Smooth muscle cell (in vitro differentiated cells): ENCODE measurements at regions not wholly inside any gene's neighbourhood (a gene's known extent, or its start where the extent isn't known, plus 50 kb on each side); places are given as distances from the start of the nearest gene placed in this dataset.

ENCODE experiments used
- DNase-seq: peaks from one replicate; lab custom pipeline; 2025; ENCODE audit not compliant: unreplicated experiment; lab: John Stamatoyannopoulos, UW
- H2AFZ ChIP-seq: fragments of 200-600 bp; sonication (generic); 2 replicates; pipeline ENCODE4 v1.6.0; 2016; ENCODE audit warnings: antibody characterized with exemption, low read depth, mild to moderate bottlenecking
- H3F3A ChIP-seq: fragments of 200-600 bp; sonication (generic); 2 replicates; pipeline ENCODE4 v1.6.0; 2017; ENCODE audit warnings: antibody characterized with exemption, low read depth
- H3K27ac ChIP-seq: fragments of 200-600 bp; sonication (generic); 2 replicates; pipeline ENCODE4 v1.5.1; 2016; ENCODE audit warnings: low read depth, mild to moderate bottlenecking
- H3K27me3 ChIP-seq: fragments of 200-600 bp; sonication (generic); 2 replicates; pipeline ENCODE4 v1.6.1; 2016; ENCODE audit warnings: low read depth, mild to moderate bottlenecking
- H3K36me3 ChIP-seq: fragments of 200-600 bp; sonication (generic); 2 replicates; pipeline ENCODE4 v1.5.1; 2016; ENCODE audit warnings: low read depth
- H3K4me1 ChIP-seq: fragments of 200-600 bp; sonication (generic); 2 replicates; pipeline ENCODE4 v1.5.1; 2016; ENCODE audit warnings: low read depth
- H3K4me2 ChIP-seq: fragments of 200-600 bp; sonication (generic); 2 replicates; pipeline ENCODE4 v1.6.0; 2016; ENCODE audit warnings: mild to moderate bottlenecking
- H3K4me3 ChIP-seq: fragments of 200-600 bp; sonication (generic); 2 replicates; pipeline ENCODE4 v1.5.1; 2016; ENCODE audit warnings: mild to moderate bottlenecking
- H3K79me2 ChIP-seq: fragments of 200-600 bp; sonication (generic); 2 replicates; pipeline ENCODE4 v1.6.0; 2016; ENCODE audit warnings: low read depth, mild to moderate bottlenecking
- H3K9ac ChIP-seq: fragments of 200-600 bp; sonication (generic); 2 replicates; pipeline ENCODE4 v1.6.0; 2016; ENCODE audit warnings: low read depth
- H3K9me3 ChIP-seq: fragments of 200-600 bp; sonication (generic); replicated peaks from 2 replicates; pipeline ENCODE4 v1.5.1; 2016; ENCODE audit warnings: low read depth
- H4K20me1 ChIP-seq: fragments of 200-600 bp; sonication (generic); 2 replicates; pipeline ENCODE4 v1.6.0; 2016; ENCODE audit warnings: low read depth
- CTCF ChIP-seq: fragments of 200-600 bp; sonication (generic); IDR thresholded peaks from 2 replicates; pipeline ENCODE4 v1.5.1; 2017; ENCODE audit warnings: borderline replicate concordance, mild to moderate bottlenecking, antibody characterized with exemption; ENCODE audit not compliant: insufficient read depth, poor library complexity, severe bottlenecking
- WGBS: methylation state at CpG from one replicate; pipeline ENCODE4 v1.1.7; 2016; ENCODE audit warnings: low lambda C conversion rate; 5-methylcytosine and 5-hydroxymethylcytosine counted together

- no peak overlapping the region for H3K4me2 ChIP-seq
- H3K9ac ChIP-seq = no peak overlapping the region
- no peak overlapping the region for H3K4me3 ChIP-seq
- no peaks in the 10 kb centered on the region for H3K27me3 ChIP-seq
- H3K79me2 ChIP-seq = no peaks in the 10 kb centered on the region
- H3K9me3 ChIP-seq = no peaks in the 10 kb centered on the region
- 69% methylated on average over 4 of the region's 4 CpGs for WGBS
- H4K20me1 ChIP-seq = no peaks in the 10 kb centered on the region
- H3K27ac ChIP-seq = no peak overlapping the region
- no peak for TF ChIP-seq CTCF
- H3K36me3 ChIP-seq = no peaks in the 10 kb centered on the region
- H3F3A ChIP-seq = no peaks in the 10 kb centered on the region
- DNase-seq = no peak
- H3K4me1 ChIP-seq = no peaks in the 10 kb centered on the region
- no peak overlapping the region for H2AFZ ChIP-seq
These were observed 325.3 kb upstream of the TEX13C start for GRCh38 chrX:124994404-124994803.

- H3K4me1 ChIP-seq = no peaks in the 10 kb centered on the region
- TF ChIP-seq CTCF = no peak
- 71% methylated on average over 7 of the region's 7 CpGs for WGBS
- no peaks in the 10 kb centered on the region for H3K9me3 ChIP-seq
- no peaks in the 10 kb centered on the region for H3F3A ChIP-seq
- no peak for DNase-seq
- H3K27ac ChIP-seq = no peak overlapping the region
- no peaks in the 10 kb centered on the region for H4K20me1 ChIP-seq
- H3K4me2 ChIP-seq = no peak overlapping the region
- no peaks in the 10 kb centered on the region for H3K36me3 ChIP-seq
- no peak overlapping the region for H3K4me3 ChIP-seq
- H3K79me2 ChIP-seq = no peaks in the 10 kb centered on the region
- H2AFZ ChIP-seq = no peak overlapping the region
- no peak overlapping the region for H3K9ac ChIP-seq
- H3K27me3 ChIP-seq = no peaks in the 10 kb centered on the region
These were observed 315.8 kb upstream of the TEX13C start for GRCh38 chrX:125003746-125004446.

- WGBS = 34% methylated on average over 2 of the region's 2 CpGs
- Histone ChIP-seq H3K4me1 (no peaks in the 10 kb centered on the region), H3K27ac (no peak overlapping the region), H4K20me1 (no peaks in the 10 kb centered on the region), H3K4me3 (no peak overlapping the region), H3F3A (no peaks in the 10 kb centered on the region), H3K79me2 (no peaks in the 10 kb centered on the region), H3K27me3 (no peaks in the 10 kb centered on the region), H2AFZ (no peak overlapping the region), H3K9me3 (no peaks in the 10 kb centered on the region), H3K36me3 (no peaks in the 10 kb centered on the region), H3K4me2 (peak overlapping the region; percentile 43), H3K9ac (no peak overlapping the region)
- no peak for TF ChIP-seq CTCF
- DNase-seq = no peak
These were observed 314.9 kb upstream of the TEX13C start for GRCh38 chrX:125004799-125005198.

GRCh38 chrX:125005863-125006262 is 313.8 kb upstream of the TEX13C start:
- no peaks in the 10 kb centered on the region for H3K36me3 ChIP-seq
- H3K27me3 ChIP-seq = no peaks in the 10 kb centered on the region
- no peak for TF ChIP-seq CTCF
- no peak overlapping the region for H2AFZ ChIP-seq
- H3K79me2 ChIP-seq = no peaks in the 10 kb centered on the region
- no peaks in the 10 kb centered on the region for H4K20me1 ChIP-seq
- H3F3A ChIP-seq = no peaks in the 10 kb centered on the region
- 33% methylated on average over 4 of the region's 4 CpGs for WGBS
- H3K9me3 ChIP-seq = no peaks in the 10 kb centered on the region
- DNase-seq = no peak
- H3K27ac ChIP-seq = no peak overlapping the region
- H3K4me2 ChIP-seq = no peak overlapping the region
- H3K9ac ChIP-seq = no peak overlapping the region
- no peak overlapping the region for H3K4me3 ChIP-seq
- no peaks in the 10 kb centered on the region for H3K4me1 ChIP-seq
